Effector memory CD8-positive, alpha-beta T cell (primary cell): ENCODE measurements at regions not wholly inside any gene's neighbourhood (a gene's known extent, or its start where the extent isn't known, plus 50 kb on each side); places are given as distances from the start of the nearest gene placed in this dataset.

ENCODE experiments used
- ATAC-seq: fragments of 150-1000 bp; cut with Tn5 transposase; replicated peaks from 2 replicates; pipeline ENCODE4 v1.10.0; 2021; ENCODE audit warnings: mild to moderate bottlenecking, moderate library complexity
- DNase-seq, 3 experiments: peaks; one replicate each; pipeline ENCODE4 v3.0.0; 2021
- H3K27ac Mint-ChIP-seq, 2 donors: one replicate each; pipeline ENCODE4 v1.8.0; 2022; ENCODE audit warnings: mild to moderate bottlenecking in 2 of 2, mixed read lengths in 2 of 2, moderate library complexity in 2 of 2
- H3K27me3 Mint-ChIP-seq, 2 donors: one replicate each; pipeline ENCODE4 v1.8.0; 2022; ENCODE audit warnings: mixed read lengths in 2 of 2
- H3K36me3 Mint-ChIP-seq: one replicate; pipeline ENCODE4 v1.8.0; 2022; ENCODE audit warnings: mild to moderate bottlenecking, moderate library complexity, mixed read lengths; ENCODE audit not compliant: insufficient read depth
- H3K4me1 Mint-ChIP-seq, 2 donors: one replicate each; pipeline ENCODE4 v1.8.0; 2022; ENCODE audit warnings: low read depth in 2 of 2, mixed read lengths in 2 of 2
- H3K4me3 Mint-ChIP-seq, 2 donors: one replicate each; pipeline ENCODE4 v1.8.0; 2022; ENCODE audit warnings: mild to moderate bottlenecking in 2 of 2, mixed read lengths in 2 of 2, moderate library complexity in 2 of 2
- H3K9me3 Mint-ChIP-seq, 2 donors: one replicate each; pipeline ENCODE4 v1.8.0; 2022; ENCODE audit warnings: mixed read lengths in 2 of 2

GRCh38 chr14:85402569-85403162 lies 127.3 kb upstream of the FLRT2 start:
- ATAC-seq: no peak
- no peaks in the 10 kb centered on the region for H3K27me3 Mint-ChIP-seq
- no peaks in the 10 kb centered on the region for H3K4me1 Mint-ChIP-seq
- no peaks in the 10 kb centered on the region for H3K36me3 Mint-ChIP-seq
- no peak for DNase-seq
- H3K27ac Mint-ChIP-seq: no peak overlapping the region
- no peak overlapping the region for H3K4me3 Mint-ChIP-seq
- peaks cover 12 to 16% of the 10 kb centered on the region in 2 donors for H3K9me3 Mint-ChIP-seq

- Mint-ChIP-seq H3K9me3 (peaks cover 12 to 26% of the 10 kb centered on the region in 2 donors), H3K4me1 (no peaks in the 10 kb centered on the region), H3K27ac (no peak overlapping the region), H3K4me3 (no peak overlapping the region), H3K27me3 (no peaks in the 10 kb centered on the region), H3K36me3 (no peaks in the 10 kb centered on the region)
- no peak for ATAC-seq
- DNase-seq: no peak
Observed at GRCh38 chr14:85409481-85410210, 120.3 kb upstream of the FLRT2 start.

GRCh38 chr14:85412756-85413155 lies 117.2 kb upstream of the FLRT2 start:
- Mint-ChIP-seq H3K27me3 (no peaks in the 10 kb centered on the region), H3K36me3 (no peaks in the 10 kb centered on the region), H3K27ac (no peak overlapping the region), H3K4me1 (no peaks in the 10 kb centered on the region), H3K4me3 (no peak overlapping the region), H3K9me3 (peaks cover 13 to 26% of the 10 kb centered on the region in 2 donors)
- ATAC-seq (no peak), DNase-seq (no peak)

GRCh38 chr14:85413836-85414526 lies 116.0 kb upstream of the FLRT2 start:
- H3K4me3 Mint-ChIP-seq: no peak overlapping the region
- H3K9me3 Mint-ChIP-seq: peaks cover 13 to 23% of the 10 kb centered on the region in 2 donors

GRCh38 chr14:85415015-85415712 lies 114.8 kb upstream of the FLRT2 start:
- H3K4me1 Mint-ChIP-seq: no peaks in the 10 kb centered on the region
- no peak for ATAC-seq
- no peak for DNase-seq
- H3K36me3 Mint-ChIP-seq: no peaks in the 10 kb centered on the region
- H3K9me3 Mint-ChIP-seq: peaks cover 14 to 15% of the 10 kb centered on the region in 2 donors
- H3K27me3 Mint-ChIP-seq: no peaks in the 10 kb centered on the region
- H3K27ac Mint-ChIP-seq: no peak overlapping the region
- H3K4me3 Mint-ChIP-seq: no peak overlapping the region

More at GRCh38 chr14:85413836-85414526, 116.0 kb upstream of the FLRT2 start:
- H3K27me3 Mint-ChIP-seq: no peaks in the 10 kb centered on the region
- H3K36me3 Mint-ChIP-seq: no peaks in the 10 kb centered on the region
- ATAC-seq (no peak), DNase-seq (no peak)
- no peak overlapping the region for H3K27ac Mint-ChIP-seq
- H3K4me1 Mint-ChIP-seq: no peaks in the 10 kb centered on the region

GRCh38 chr14:85416771-85417170 lies 113.2 kb upstream of the FLRT2 start:
- Mint-ChIP-seq H3K4me3 (no peak overlapping the region), H3K36me3 (no peaks in the 10 kb centered on the region), H3K27ac (no peak overlapping the region), H3K9me3 (peaks cover 12% of the 10 kb centered on the region in 2 donors), H3K4me1 (no peaks in the 10 kb centered on the region), H3K27me3 (no peaks in the 10 kb centered on the region)
- DNase-seq (no peak), ATAC-seq (no peak)

GRCh38 chr14:85417396-85417795 lies 112.5 kb upstream of the FLRT2 start:
- ATAC-seq: no peak
- no peaks in the 10 kb centered on the region for H3K36me3 Mint-ChIP-seq
- peaks cover 12 to 13% of the 10 kb centered on the region in 2 donors for H3K9me3 Mint-ChIP-seq
- no peaks in the 10 kb centered on the region for H3K27me3 Mint-ChIP-seq
- H3K4me1 Mint-ChIP-seq: no peaks in the 10 kb centered on the region
- DNase-seq: no peak
- no peak overlapping the region for H3K27ac Mint-ChIP-seq
- H3K4me3 Mint-ChIP-seq: no peak overlapping the region

- no peaks in the 10 kb centered on the region for H3K4me1 Mint-ChIP-seq
- H3K4me3 Mint-ChIP-seq: no peak overlapping the region
- DNase-seq: no peak
- no peak for ATAC-seq
- no peaks in the 10 kb centered on the region for H3K36me3 Mint-ChIP-seq
- H3K9me3 Mint-ChIP-seq: peaks cover 19% of the 10 kb centered on the region in 2 donors
- no peak overlapping the region for H3K27ac Mint-ChIP-seq
- no peaks in the 10 kb centered on the region for H3K27me3 Mint-ChIP-seq
Observed at GRCh38 chr14:85418721-85419120, 111.2 kb upstream of the FLRT2 start.

GRCh38 chr14:85420278-85420677 lies 109.7 kb upstream of the FLRT2 start:
- peaks cover 9 to 14% of the 10 kb centered on the region in 2 donors for H3K9me3 Mint-ChIP-seq
- no peaks in the 10 kb centered on the region for H3K36me3 Mint-ChIP-seq
- H3K4me1 Mint-ChIP-seq: no peaks in the 10 kb centered on the region
- H3K27ac Mint-ChIP-seq: no peak overlapping the region
- ATAC-seq (no peak), DNase-seq (no peak)
- no peak overlapping the region for H3K4me3 Mint-ChIP-seq
- no peaks in the 10 kb centered on the region for H3K27me3 Mint-ChIP-seq

- H3K27me3 Mint-ChIP-seq: no peaks in the 10 kb centered on the region
- no peaks in the 10 kb centered on the region for H3K4me1 Mint-ChIP-seq
- peaks cover 7 to 14% of the 10 kb centered on the region in 2 donors for H3K9me3 Mint-ChIP-seq
- no peak overlapping the region for H3K4me3 Mint-ChIP-seq
- no peak overlapping the region for H3K27ac Mint-ChIP-seq
- no peak for ATAC-seq
- DNase-seq: no peak
- no peaks in the 10 kb centered on the region for H3K36me3 Mint-ChIP-seq
Observed at GRCh38 chr14:85420707-85421106, 109.2 kb upstream of the FLRT2 start.

GRCh38 chr14:85421186-85421877 lies 108.6 kb upstream of the FLRT2 start:
- no peaks in the 10 kb centered on the region for H3K4me1 Mint-ChIP-seq
- no peak overlapping the region for H3K27ac Mint-ChIP-seq
- no peaks in the 10 kb centered on the region for H3K27me3 Mint-ChIP-seq
- no peak for ATAC-seq
- peaks cover 7 to 14% of the 10 kb centered on the region in 2 donors for H3K9me3 Mint-ChIP-seq
- H3K36me3 Mint-ChIP-seq: no peaks in the 10 kb centered on the region
- DNase-seq: no peak
- H3K4me3 Mint-ChIP-seq: no peak overlapping the region

- no peak for ATAC-seq
- no peak for DNase-seq
- Mint-ChIP-seq H3K4me1 (no peaks in the 10 kb centered on the region), H3K9me3 (peaks cover 7 to 14% of the 10 kb centered on the region in 2 donors), H3K27me3 (no peaks in the 10 kb centered on the region), H3K36me3 (no peaks in the 10 kb centered on the region), H3K27ac (no peak overlapping the region), H3K4me3 (no peak overlapping the region)
Observed at GRCh38 chr14:85423889-85424288, 106.1 kb upstream of the FLRT2 start.

- H3K27me3 Mint-ChIP-seq: no peaks in the 10 kb centered on the region
- no peak overlapping the region for H3K4me3 Mint-ChIP-seq
- no peaks in the 10 kb centered on the region for H3K36me3 Mint-ChIP-seq
- peaks cover 7 to 15% of the 10 kb centered on the region in 2 donors for H3K9me3 Mint-ChIP-seq
- no peaks in the 10 kb centered on the region for H3K4me1 Mint-ChIP-seq
- H3K27ac Mint-ChIP-seq: no peak overlapping the region
- no peak for DNase-seq
- no peak for ATAC-seq
Observed at GRCh38 chr14:85425507-85425906, 104.4 kb upstream of the FLRT2 start.
